Osteoblast (primary cell): ENCODE measurements at regions not wholly inside any gene's neighbourhood (a gene's known extent, or its start where the extent isn't known, plus 50 kb on each side); places are given as distances from the start of the nearest gene placed in this dataset.
"Not testable (repeated sequence)": the region's sequence is repeated elsewhere in the genome, so short reads cannot be mapped to it uniquely, and the experiment has no call there.

Experiments
- DNase-seq: peaks from one replicate; pipeline ENCODE4 v3.0.0; 2011; ENCODE audit warnings: low spot score, mixed read lengths; ENCODE audit not compliant: insufficient read length; ENCODE audit errors: missing footprints
- H2AFZ ChIP-seq: 2 replicates; pipeline ENCODE4 v1.6.0; 2011; ENCODE audit warnings: mild to moderate bottlenecking, low read length
- H3K27ac ChIP-seq: 2 replicates; pipeline ENCODE4 v1.5.1; 2011; ENCODE audit warnings: mild to moderate bottlenecking, low read depth, low read length, moderate library complexity
- H3K27me3 ChIP-seq: 2 replicates; pipeline ENCODE4 v1.6.0; 2012; ENCODE audit warnings: mild to moderate bottlenecking, control low read depth, inconsistent platforms, low read length, moderate library complexity; ENCODE audit not compliant: insufficient read depth
- H3K36me3 ChIP-seq: 2 replicates; pipeline ENCODE4 v1.5.1; 2011; ENCODE audit warnings: mild to moderate bottlenecking, low read length, control low read depth, moderate library complexity; ENCODE audit not compliant: insufficient read depth
- H3K4me1 ChIP-seq: 2 replicates; pipeline ENCODE4 v1.5.1; 2011; ENCODE audit warnings: mild to moderate bottlenecking, low read length, control low read depth, moderate library complexity; ENCODE audit not compliant: insufficient read depth
- H3K4me2 ChIP-seq: 2 replicates; pipeline ENCODE4 v1.6.0; 2011; ENCODE audit warnings: mild to moderate bottlenecking, low read length; ENCODE audit not compliant: insufficient read depth
- H3K4me3 ChIP-seq: fragments of 200-600 bp; sonication (generic); 3 replicates; pipeline ENCODE4 v1.5.1; 2012; ENCODE audit warnings: mild to moderate bottlenecking, low read length, inconsistent platforms; ENCODE audit not compliant: insufficient read depth
- H3K79me2 ChIP-seq: 2 replicates; pipeline ENCODE4 v1.6.0; 2012; ENCODE audit warnings: mild to moderate bottlenecking, low read length, control low read depth, inconsistent platforms; ENCODE audit not compliant: insufficient read depth
- H3K9me3 ChIP-seq: 2 replicates; pipeline ENCODE4 v1.5.1; 2011; ENCODE audit warnings: low read depth, low read length, control low read depth
- H4K20me1 ChIP-seq: 2 replicates; pipeline ENCODE4 v1.6.0; 2012; ENCODE audit warnings: mild to moderate bottlenecking, low read length, control low read depth; ENCODE audit not compliant: insufficient read depth
- CTCF ChIP-seq: IDR thresholded peaks from 2 replicates; pipeline ENCODE4 v1.5.1; 2011; ENCODE audit warnings: mild to moderate bottlenecking, low read depth, low read length, moderate library complexity; ENCODE audit errors: extremely low read depth

GRCh38 chr4:43619219-43619618 is 726.7 kb downstream of the GRXCR1 start:
- no peaks in the 10 kb centered on the region for H3K27me3 ChIP-seq
- no peaks in the 10 kb centered on the region for H4K20me1 ChIP-seq
- no peaks in the 10 kb centered on the region for H3K4me1 ChIP-seq
- no peak for TF ChIP-seq CTCF
- no peak overlapping the region for H3K4me2 ChIP-seq
- H2AFZ ChIP-seq = no peak overlapping the region
- H3K4me3 ChIP-seq = no peak overlapping the region
- no peaks in the 10 kb centered on the region for H3K9me3 ChIP-seq
- no peaks in the 10 kb centered on the region for H3K36me3 ChIP-seq
- H3K27ac ChIP-seq = no peak overlapping the region
- DNase-seq = no peak
- no peaks in the 10 kb centered on the region for H3K79me2 ChIP-seq

- H3K4me3 ChIP-seq, H3K9me3 ChIP-seq, H3K79me2 ChIP-seq, DNase-seq, H3K4me2 ChIP-seq, H2AFZ ChIP-seq, H3K36me3 ChIP-seq, H3K27me3 ChIP-seq, H3K4me1 ChIP-seq, H3K27ac ChIP-seq, H4K20me1 ChIP-seq: not testable (repeated sequence)
Measured at GRCh38 chr4:43637893-43638292, 745.4 kb downstream of the GRXCR1 start.

- no peaks in the 10 kb centered on the region for H4K20me1 ChIP-seq
- TF ChIP-seq CTCF = no peak
Measured at GRCh38 chr4:43651991-43652390, 759.5 kb downstream of the GRXCR1 start.

GRCh38 chr4:43659547-43659946 is 767.0 kb downstream of the GRXCR1 start:
- H3K36me3 ChIP-seq, DNase-seq, H3K4me3 ChIP-seq, H3K4me1 ChIP-seq, H4K20me1 ChIP-seq, H3K4me2 ChIP-seq, H3K27ac ChIP-seq, H3K27me3 ChIP-seq, H2AFZ ChIP-seq, H3K79me2 ChIP-seq, H3K9me3 ChIP-seq: not testable (repeated sequence)

More at GRCh38 chr4:43651991-43652390, 759.5 kb downstream of the GRXCR1 start:
- Histone ChIP-seq H3K36me3 (no peaks in the 10 kb centered on the region), H3K9me3 (no peaks in the 10 kb centered on the region), H3K27ac (no peak overlapping the region), H3K79me2 (no peaks in the 10 kb centered on the region), H3K4me1 (no peaks in the 10 kb centered on the region), H3K4me2 (no peak overlapping the region), H3K27me3 (no peaks in the 10 kb centered on the region), H2AFZ (no peak overlapping the region), H3K4me3 (no peak overlapping the region)
- DNase-seq = no peak

- not testable (repeated sequence) for H3K4me1 ChIP-seq, H3K4me3 ChIP-seq, H3K4me2 ChIP-seq, H3K27ac ChIP-seq, H3K27me3 ChIP-seq, DNase-seq, H4K20me1 ChIP-seq, H3K36me3 ChIP-seq, H3K9me3 ChIP-seq, H2AFZ ChIP-seq, H3K79me2 ChIP-seq
Measured at GRCh38 chr4:43672265-43672885, 776.2 kb downstream of the KCTD8 start.
